ENCODE measurements at regions not wholly inside any gene's neighbourhood (a gene's known extent, or its start where the extent isn't known, plus 50 kb on each side); places are given as distances from the start of the nearest gene placed in this dataset.

GRCh38 chr7:22578007-22578733 lies 78.2 kb upstream of the STEAP1B start:
- Histone ChIP-seq H3K27me3 (no peaks in the 10 kb centered on the region), H3K4me1 (peaks cover 35% of the 10 kb centered on the region), H3K9me3 (no peaks in the 10 kb centered on the region), H3K36me3 (replicated peaks in 1 of 2; ENCODE audit: insufficient read depth in 1 of 2, low read depth in 2 of 2) (no peaks in the 10 kb centered on the region), H3K4me3 (no peak overlapping the region), H3K27ac (peak overlapping the region; percentile 52 to 83 (median 70))
- DNase-seq (no peak), ATAC-seq (no peak)
- 42 to 50% methylated on average over 5 of the region's 5 CpGs for WGBS, 2 donors
- TF ChIP-seq POLR2A (IDR thresholded peaks at IDR 0.05) (no peak), CTCF (IDR thresholded peaks at IDR 0.05) (no peak)
- intact Hi-C loops (cut with DNase I) = no loop called here

- no peaks in the 10 kb centered on the region for H3K27me3 ChIP-seq
- WGBS, 2 donors = 4 to 6% methylated on average over 6 of the region's 6 CpGs
- no peaks in the 10 kb centered on the region for H3K36me3 ChIP-seq (replicated peaks in 1 of 2; ENCODE audit: insufficient read depth in 1 of 2, low read depth in 2 of 2)
- peak; percentile 87 for ATAC-seq
- peak; percentile 25 to 74 (median 41) for DNase-seq
- TF ChIP-seq POLR2A (IDR thresholded peaks at IDR 0.05) = peak in 1 of 3 donors; percentile 15
- no peak for TF ChIP-seq CTCF (IDR thresholded peaks at IDR 0.05)
- peaks cover 29% of the 10 kb centered on the region for H3K4me1 ChIP-seq
- no peak overlapping the region for H3K4me3 ChIP-seq
- H3K27ac ChIP-seq = peak overlapping the region; percentile 52 to 83 (median 70)
- H3K9me3 ChIP-seq = no peaks in the 10 kb centered on the region
- intact Hi-C loops (cut with DNase I) = no loop called here
These were observed 77.5 kb upstream of the STEAP1B start for GRCh38 chr7:22577470-22578001.

GRCh38 chr7:22576612-22577469 lies 76.9 kb upstream of the STEAP1B start:
- WGBS, 2 donors = 68 to 74% methylated on average over 5 of the region's 5 CpGs
- DNase-seq = no peak
- Histone ChIP-seq H3K27ac (peak overlapping the region; percentile 40 to 83 (median 64)), H3K9me3 (no peaks in the 10 kb centered on the region), H3K36me3 (replicated peaks in 1 of 2; ENCODE audit: insufficient read depth in 1 of 2, low read depth in 2 of 2) (no peaks in the 10 kb centered on the region), H3K4me1 (peaks cover 29% of the 10 kb centered on the region), H3K27me3 (no peaks in the 10 kb centered on the region), H3K4me3 (no peak overlapping the region)
- intact Hi-C loops (cut with DNase I) = no loop called here
- no peak for ATAC-seq
- no peak for TF ChIP-seq CTCF (IDR thresholded peaks at IDR 0.05)
- no peak for TF ChIP-seq POLR2A (IDR thresholded peaks at IDR 0.05)

GRCh38 chr7:22574754-22575520 lies 74.9 kb upstream of the STEAP1B start:
- H3K9me3 ChIP-seq = no peaks in the 10 kb centered on the region
- ATAC-seq (no peak), DNase-seq (no peak)
- H3K27me3 ChIP-seq = no peaks in the 10 kb centered on the region
- WGBS, 2 donors = 75 to 78% methylated on average over 9 of the region's 9 CpGs
- intact Hi-C loops (cut with DNase I) = no loop called here
- H3K4me3 ChIP-seq = no peak overlapping the region
- H3K36me3 ChIP-seq (replicated peaks in 1 of 2; ENCODE audit: insufficient read depth in 1 of 2, low read depth in 2 of 2) = no peaks in the 10 kb centered on the region
- no peak overlapping the region for H3K27ac ChIP-seq
- peaks cover 29% of the 10 kb centered on the region for H3K4me1 ChIP-seq
- TF ChIP-seq POLR2A (IDR thresholded peaks at IDR 0.05) (no peak), CTCF (IDR thresholded peaks at IDR 0.05) (no peak)

All from body of pancreas (tissue), 4 donors.